Right lobe of liver (tissue), 4 donors: ENCODE measurements at regions not wholly inside any gene's neighbourhood (a gene's known extent, or its start where the extent isn't known, plus 50 kb on each side); places are given as distances from the start of the nearest gene placed in this dataset.

ENCODE experiments used
- POLR2A ChIP-seq: fragments of 450-650 bp; IDR thresholded peaks from one replicate; pipeline ENCODE4 v1.6.1; 2017; ENCODE audit warnings: antibody characterized with exemption, mild to moderate bottlenecking
- TF ChIP-seq, protein P1 (sequence below), 4 donors: fragments of 200-600 bp in 3 of 4; fragments of 450-650 bp in 1 of 4; IDR thresholded peaks; one replicate each; pipeline versions ENCODE4 v1.5.1 to v1.8.0; 2016 to 2022; ENCODE audit warnings: antibody characterized with exemption in 4 of 4, mild to moderate bottlenecking in 2 of 4
- donor health status: DM: no; HTN: no; CAD: no.
- donor health status: DM: no; HTN: no; CAD: no.
- donor health status: DM: no; HTN: yes; CAD: no.

DNA sequence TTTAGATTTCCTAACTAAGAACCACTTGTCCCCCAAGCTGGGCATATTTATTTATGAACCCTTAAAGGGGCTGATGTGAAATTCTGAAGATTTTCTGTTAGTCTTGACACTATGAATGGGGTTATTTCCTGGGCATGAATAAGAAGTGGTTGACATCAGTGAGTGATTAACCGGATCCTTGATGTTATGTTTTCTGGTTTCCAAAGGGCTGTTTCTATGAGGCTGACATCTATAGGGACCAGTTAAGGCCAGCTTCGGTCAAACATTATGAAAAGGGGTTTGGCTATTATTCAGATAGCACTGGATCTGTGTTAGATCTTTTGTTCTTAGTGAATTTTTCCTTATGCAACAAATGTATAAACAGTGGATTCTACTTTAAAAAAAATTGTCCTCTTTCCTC is 443.7 kb upstream of the SPRED2 start:
- TF ChIP-seq, protein P1, sequence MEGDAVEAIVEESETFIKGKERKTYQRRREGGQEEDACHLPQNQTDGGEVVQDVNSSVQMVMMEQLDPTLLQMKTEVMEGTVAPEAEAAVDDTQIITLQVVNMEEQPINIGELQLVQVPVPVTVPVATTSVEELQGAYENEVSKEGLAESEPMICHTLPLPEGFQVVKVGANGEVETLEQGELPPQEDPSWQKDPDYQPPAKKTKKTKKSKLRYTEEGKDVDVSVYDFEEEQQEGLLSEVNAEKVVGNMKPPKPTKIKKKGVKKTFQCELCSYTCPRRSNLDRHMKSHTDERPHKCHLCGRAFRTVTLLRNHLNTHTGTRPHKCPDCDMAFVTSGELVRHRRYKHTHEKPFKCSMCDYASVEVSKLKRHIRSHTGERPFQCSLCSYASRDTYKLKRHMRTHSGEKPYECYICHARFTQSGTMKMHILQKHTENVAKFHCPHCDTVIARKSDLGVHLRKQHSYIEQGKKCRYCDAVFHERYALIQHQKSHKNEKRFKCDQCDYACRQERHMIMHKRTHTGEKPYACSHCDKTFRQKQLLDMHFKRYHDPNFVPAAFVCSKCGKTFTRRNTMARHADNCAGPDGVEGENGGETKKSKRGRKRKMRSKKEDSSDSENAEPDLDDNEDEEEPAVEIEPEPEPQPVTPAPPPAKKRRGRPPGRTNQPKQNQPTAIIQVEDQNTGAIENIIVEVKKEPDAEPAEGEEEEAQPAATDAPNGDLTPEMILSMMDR (IDR thresholded peaks at IDR 0.05): no peak
- TF ChIP-seq POLR2A: no peak
